GM23338 (cell line): ENCODE measurements at regions not wholly inside any gene's neighbourhood (a gene's known extent, or its start where the extent isn't known, plus 50 kb on each side); places are given as distances from the start of the nearest gene placed in this dataset.

Experiments used
- ATAC-seq: fragments of 200-7000 bp; cut with Tn5 transposase; 3 replicates; pipeline ENCODE4 v1.9.1; 2020
- DNase-seq: peaks from one replicate; pipeline ENCODE4 v3.0.0-alpha.2; 2015; ENCODE audit warnings: low spot score
- H2AFZ ChIP-seq: fragments of 200-600 bp; sonication (generic); 2 replicates; pipeline ENCODE4 v1.8.0; 2016; ENCODE audit warnings: antibody characterized with exemption, mild to moderate bottlenecking, moderate library complexity
- H3F3A ChIP-seq: fragments of 200-600 bp; sonication (generic); replicated peaks from 2 replicates; pipeline ENCODE4 v1.8.0; 2017; ENCODE audit warnings: antibody characterized with exemption, mixed run types, low read depth
- H3K27ac ChIP-seq: fragments of 200-600 bp; sonication (generic); 2 replicates; pipeline ENCODE4 v1.6.1; 2016; ENCODE audit warnings: low read depth
- H3K27me3 ChIP-seq: fragments of 200-600 bp; sonication (generic); 2 replicates; pipeline ENCODE4 v1.8.0; 2016; ENCODE audit warnings: mild to moderate bottlenecking, mixed run types, moderate library complexity; ENCODE audit not compliant: insufficient read depth
- H3K36me3 ChIP-seq: fragments of 200-600 bp; sonication (generic); 2 replicates; pipeline ENCODE4 v1.8.0; 2016; ENCODE audit warnings: mild to moderate bottlenecking; ENCODE audit not compliant: insufficient read depth
- H3K4me1 ChIP-seq: fragments of 200-600 bp; sonication (generic); 2 replicates; pipeline ENCODE4 v1.8.0; 2016; ENCODE audit warnings: mild to moderate bottlenecking, moderate library complexity; ENCODE audit not compliant: insufficient read depth
- H3K4me2 ChIP-seq: fragments of 200-600 bp; sonication (generic); 2 replicates; pipeline ENCODE4 v1.7.1; 2017; ENCODE audit warnings: mixed run types
- H3K4me3 ChIP-seq: fragments of 200-600 bp; sonication (generic); 2 replicates; pipeline ENCODE4 v1.6.1; 2016; ENCODE audit warnings: mixed run types
- H3K79me2 ChIP-seq: fragments of 200-600 bp; sonication (generic); replicated peaks from 2 replicates; pipeline ENCODE4 v1.8.0; 2017; ENCODE audit warnings: mild to moderate bottlenecking; ENCODE audit not compliant: insufficient read depth
- H3K9me2 ChIP-seq: fragments of 200-600 bp; sonication (generic); 2 replicates; pipeline ENCODE4 v1.8.0; 2017; ENCODE audit not compliant: insufficient read depth
- H4K20me1 ChIP-seq: fragments of 200-600 bp; sonication (generic); replicated peaks from 2 replicates; pipeline ENCODE4 v1.8.0; 2017; ENCODE audit warnings: mild to moderate bottlenecking; ENCODE audit not compliant: insufficient read depth
- H3K27ac Mint-ChIP-seq: 2 replicates; pipeline ENCODE4 v1.8.0; 2020; ENCODE audit warnings: inconsistent platforms, mild to moderate bottlenecking, moderate library complexity, mixed read lengths
- H3K27me3 Mint-ChIP-seq: 3 replicates; pipeline ENCODE4 v1.8.0; 2022; ENCODE audit warnings: low read depth, mild to moderate bottlenecking, moderate library complexity, mixed read lengths, inconsistent platforms; ENCODE audit not compliant: insufficient read depth, poor library complexity
- H3K36me3 Mint-ChIP-seq: 3 replicates; pipeline ENCODE4 v1.8.0; 2021; ENCODE audit warnings: low read depth, mild to moderate bottlenecking, inconsistent platforms, moderate library complexity, mixed read lengths
- H3K4me1 Mint-ChIP-seq: 3 replicates; pipeline ENCODE4 v1.8.0; 2020; ENCODE audit warnings: mild to moderate bottlenecking, inconsistent platforms, mixed read lengths
- H3K4me3 Mint-ChIP-seq: 3 replicates; pipeline ENCODE4 v1.8.0; 2021; ENCODE audit warnings: moderate library complexity, mild to moderate bottlenecking, inconsistent platforms, mixed read lengths
- H3K9me3 Mint-ChIP-seq: 3 replicates; pipeline ENCODE4 v1.8.0; 2020; ENCODE audit warnings: moderate library complexity, mild to moderate bottlenecking, inconsistent platforms, mixed read lengths
- CREB1 ChIP-seq: fragments of 250-450 bp; sonication (Bioruptor Pico); IDR thresholded peaks from 2 replicates; pipeline ENCODE4 v1.5.0; 2020; ENCODE audit warnings: low read depth, mild to moderate bottlenecking, moderate library complexity
- CTCF ChIP-seq, 2 experiments: fragments of 200-600 bp in 1 of 2; sonication (generic) in 1 of 2; conservative IDR thresholded peaks; 2 replicates each; pipeline versions ENCODE4 v1.5.1 to v1.6.1; 2016 to 2017; ENCODE audit warnings: antibody characterized with exemption in 2 of 2, low read depth in 2 of 2, mild to moderate bottlenecking in 2 of 2, moderate library complexity in 1 of 2
- ETS1 ChIP-seq: IDR thresholded peaks from 2 replicates; pipeline ENCODE4 v1.6.1; 2016; ENCODE audit warnings: antibody characterized with exemption
- EZH2 ChIP-seq: fragments of 200-600 bp; sonication (generic); IDR thresholded peaks from one replicate; pipeline ENCODE4 v1.8.0; 2017; ENCODE audit warnings: antibody characterized with exemption, mild to moderate bottlenecking, low read depth; ENCODE audit not compliant: unreplicated experiment
- JUNB ChIP-seq: IDR thresholded peaks from one replicate; pipeline ENCODE4 v1.6.1; 2016; ENCODE audit warnings: antibody characterized with exemption; ENCODE audit not compliant: unreplicated experiment
- NANOG ChIP-seq: IDR thresholded peaks from 2 replicates; pipeline ENCODE4 v1.6.1; 2016; ENCODE audit warnings: antibody characterized with exemption, borderline replicate concordance
- POLR2AphosphoS5 ChIP-seq: IDR thresholded peaks from 2 replicates; pipeline ENCODE4 v1.6.1; 2016; ENCODE audit warnings: antibody characterized with exemption, low read depth
- REST ChIP-seq: IDR thresholded peaks from one replicate; pipeline ENCODE4 v1.6.1; 2018; ENCODE audit warnings: antibody characterized with exemption; ENCODE audit not compliant: unreplicated experiment
- ZNF331 ChIP-seq: fragments of 250-450 bp; sonication (Bioruptor Pico); IDR thresholded peaks from 2 replicates; pipeline ENCODE4 v1.5.0; 2020; ENCODE audit warnings: low read depth, mild to moderate bottlenecking, moderate library complexity
- TF ChIP-seq, protein P1 (sequence below): fragments of 250-450 bp; sonication (Bioruptor Pico); IDR thresholded peaks from 2 replicates; pipeline ENCODE4 v1.5.0; 2020; ENCODE audit warnings: mild to moderate bottlenecking, moderate library complexity

- ATAC-seq: no peak
- H3K27me3 Mint-ChIP-seq: no peaks in the 10 kb centered on the region
- TF ChIP-seq EZH2 (no peak), NANOG (no peak), ZNF331 (CRISPR knock-in tag) (no peak), CREB1 (no peak)
- Histone ChIP-seq H3K9me2 (peaks cover 19% of the 10 kb centered on the region; the same call in 1 of the 2 replicates), H3K79me2 (no peaks in the 10 kb centered on the region), H3K4me3 (no peak overlapping the region), H3F3A (no peaks in the 10 kb centered on the region), H4K20me1 (no peaks in the 10 kb centered on the region), H2AFZ (no peak overlapping the region), H3K27ac (no peak overlapping the region), H3K4me2 (no peak overlapping the region), H3K4me1 (no peaks in the 10 kb centered on the region), H3K36me3 (no peaks in the 10 kb centered on the region), H3K27me3 (no peaks in the 10 kb centered on the region)
- H3K36me3 Mint-ChIP-seq: peaks cover 2% of the 10 kb centered on the region; the same call in 1 of the 3 replicates
- H3K9me3 Mint-ChIP-seq: no peaks in the 10 kb centered on the region; the same call in 2 of the 3 replicates
- no peak overlapping the region for H3K27ac Mint-ChIP-seq
- H3K4me1 Mint-ChIP-seq: no peaks in the 10 kb centered on the region
- no peak overlapping the region for H3K4me3 Mint-ChIP-seq
- no peak for DNase-seq
Observed at GRCh38 chr17:55983096-55983495, 170.2 kb upstream of the ANKFN1 start.

- H3K36me3 Mint-ChIP-seq: peaks cover 6% of the 10 kb centered on the region
- Histone ChIP-seq H3K4me1 (no peaks in the 10 kb centered on the region), H3K27ac (no peak overlapping the region), H3K36me3 (no peaks in the 10 kb centered on the region), H3K9me2 (peaks cover 14% of the 10 kb centered on the region), H2AFZ (no peak overlapping the region), H4K20me1 (no peaks in the 10 kb centered on the region), H3K27me3 (no peaks in the 10 kb centered on the region), H3F3A (no peaks in the 10 kb centered on the region), H3K79me2 (no peaks in the 10 kb centered on the region), H3K4me2 (no peak overlapping the region), H3K4me3 (no peak overlapping the region)
- H3K9me3 Mint-ChIP-seq: peaks cover under 1% of the 10 kb centered on the region
- H3K4me1 Mint-ChIP-seq: peaks cover 13% of the 10 kb centered on the region
- H3K4me3 Mint-ChIP-seq: no peak overlapping the region
- DNase-seq (no peak), ATAC-seq (no peak)
- peaks cover 8% of the 10 kb centered on the region for H3K27me3 Mint-ChIP-seq
- H3K27ac Mint-ChIP-seq: no peak overlapping the region
- TF ChIP-seq JUNB: no peak
- TF ChIP-seq, protein P1, sequence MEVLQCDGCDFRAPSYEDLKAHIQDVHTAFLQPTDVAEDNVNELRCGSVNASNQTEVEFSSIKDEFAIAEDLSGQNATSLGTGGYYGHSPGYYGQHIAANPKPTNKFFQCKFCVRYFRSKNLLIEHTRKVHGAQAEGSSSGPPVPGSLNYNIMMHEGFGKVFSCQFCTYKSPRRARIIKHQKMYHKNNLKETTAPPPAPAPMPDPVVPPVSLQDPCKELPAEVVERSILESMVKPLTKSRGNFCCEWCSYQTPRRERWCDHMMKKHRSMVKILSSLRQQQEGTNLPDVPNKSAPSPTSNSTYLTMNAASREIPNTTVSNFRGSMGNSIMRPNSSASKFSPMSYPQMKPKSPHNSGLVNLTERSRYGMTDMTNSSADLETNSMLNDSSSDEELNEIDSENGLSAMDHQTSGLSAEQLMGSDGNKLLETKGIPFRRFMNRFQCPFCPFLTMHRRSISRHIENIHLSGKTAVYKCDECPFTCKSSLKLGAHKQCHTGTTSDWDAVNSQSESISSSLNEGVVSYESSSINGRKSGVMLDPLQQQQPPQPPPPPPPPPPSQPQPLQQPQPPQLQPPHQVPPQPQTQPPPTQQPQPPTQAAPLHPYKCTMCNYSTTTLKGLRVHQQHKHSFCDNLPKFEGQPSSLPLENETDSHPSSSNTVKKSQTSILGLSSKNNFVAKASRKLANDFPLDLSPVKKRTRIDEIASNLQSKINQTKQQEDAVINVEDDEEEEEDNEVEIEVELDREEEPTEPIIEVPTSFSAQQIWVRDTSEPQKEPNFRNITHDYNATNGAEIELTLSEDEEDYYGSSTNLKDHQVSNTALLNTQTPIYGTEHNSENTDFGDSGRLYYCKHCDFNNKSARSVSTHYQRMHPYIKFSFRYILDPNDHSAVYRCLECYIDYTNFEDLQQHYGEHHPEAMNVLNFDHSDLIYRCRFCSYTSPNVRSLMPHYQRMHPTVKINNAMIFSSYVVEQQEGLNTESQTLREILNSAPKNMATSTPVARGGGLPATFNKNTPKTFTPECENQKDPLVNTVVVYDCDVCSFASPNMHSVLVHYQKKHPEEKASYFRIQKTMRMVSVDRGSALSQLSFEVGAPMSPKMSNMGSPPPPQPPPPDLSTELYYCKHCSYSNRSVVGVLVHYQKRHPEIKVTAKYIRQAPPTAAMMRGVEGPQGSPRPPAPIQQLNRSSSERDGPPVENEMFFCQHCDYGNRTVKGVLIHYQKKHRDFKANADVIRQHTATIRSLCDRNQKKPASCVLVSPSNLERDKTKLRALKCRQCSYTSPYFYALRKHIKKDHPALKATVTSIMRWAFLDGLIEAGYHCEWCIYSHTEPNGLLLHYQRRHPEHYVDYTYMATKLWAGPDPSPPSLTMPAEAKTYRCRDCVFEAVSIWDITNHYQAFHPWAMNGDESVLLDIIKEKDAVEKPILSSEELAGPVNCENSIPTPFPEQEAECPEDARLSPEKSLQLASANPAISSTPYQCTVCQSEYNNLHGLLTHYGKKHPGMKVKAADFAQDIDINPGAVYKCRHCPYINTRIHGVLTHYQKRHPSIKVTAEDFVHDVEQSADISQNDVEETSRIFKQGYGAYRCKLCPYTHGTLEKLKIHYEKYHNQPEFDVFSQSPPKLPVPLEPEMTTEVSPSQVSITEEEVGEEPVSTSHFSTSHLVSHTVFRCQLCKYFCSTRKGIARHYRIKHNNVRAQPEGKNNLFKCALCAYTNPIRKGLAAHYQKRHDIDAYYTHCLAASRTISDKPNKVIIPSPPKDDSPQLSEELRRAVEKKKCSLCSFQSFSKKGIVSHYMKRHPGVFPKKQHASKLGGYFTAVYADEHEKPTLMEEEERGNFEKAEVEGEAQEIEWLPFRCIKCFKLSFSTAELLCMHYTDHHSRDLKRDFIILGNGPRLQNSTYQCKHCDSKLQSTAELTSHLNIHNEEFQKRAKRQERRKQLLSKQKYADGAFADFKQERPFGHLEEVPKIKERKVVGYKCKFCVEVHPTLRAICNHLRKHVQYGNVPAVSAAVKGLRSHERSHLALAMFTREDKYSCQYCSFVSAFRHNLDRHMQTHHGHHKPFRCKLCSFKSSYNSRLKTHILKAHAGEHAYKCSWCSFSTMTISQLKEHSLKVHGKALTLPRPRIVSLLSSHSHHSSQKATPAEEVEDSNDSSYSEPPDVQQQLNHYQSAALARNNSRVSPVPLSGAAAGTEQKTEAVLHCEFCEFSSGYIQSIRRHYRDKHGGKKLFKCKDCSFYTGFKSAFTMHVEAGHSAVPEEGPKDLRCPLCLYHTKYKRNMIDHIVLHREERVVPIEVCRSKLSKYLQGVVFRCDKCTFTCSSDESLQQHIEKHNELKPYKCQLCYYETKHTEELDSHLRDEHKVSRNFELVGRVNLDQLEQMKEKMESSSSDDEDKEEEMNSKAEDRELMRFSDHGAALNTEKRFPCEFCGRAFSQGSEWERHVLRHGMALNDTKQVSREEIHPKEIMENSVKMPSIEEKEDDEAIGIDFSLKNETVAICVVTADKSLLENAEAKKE (CRISPR knock-in tag): no peak
- no peak for TF ChIP-seq NANOG
- TF ChIP-seq ETS1: no peak
- TF ChIP-seq CTCF (conservative IDR thresholded peaks at IDR 0.05; ENCODE audit: low read depth in 2 of 2): no peak
- TF ChIP-seq REST: no peak
- no peak for TF ChIP-seq POLR2AphosphoS5
Observed at GRCh38 chr17:55986817-55987216, 166.5 kb upstream of the ANKFN1 start.
